ENCODE measurements at regions not wholly inside any gene's neighbourhood (a gene's known extent, or its start where the extent isn't known, plus 50 kb on each side); places are given as distances from the start of the nearest gene placed in this dataset.

GRCh38 chr2:129402076-129402475, 577.4 kb upstream of the RAB6C start:
- TF ChIP-seq POLR2A (IDR thresholded peaks at IDR 0.05): no peak
- no peak for TF ChIP-seq CTCF (IDR thresholded peaks at IDR 0.05)

All from ovary (tissue), 3 donors.